Right renal pelvis (tissue), 4 donors: ENCODE measurements at regions not wholly inside any gene's neighbourhood (a gene's known extent, or its start where the extent isn't known, plus 50 kb on each side); places are given as distances from the start of the nearest gene placed in this dataset.
A peak's percentile ranks its signal among the peaks of the same experiment; 100 is the strongest.

Experiments
- DNase-seq, 4 donors: peaks; one replicate each; pipeline ENCODE4 v3.0.0-alpha.2; 2013; ENCODE audit warnings: low read depth in 4 of 4, low spot score in 3 of 4, missing footprints in 1 of 4

DNA sequence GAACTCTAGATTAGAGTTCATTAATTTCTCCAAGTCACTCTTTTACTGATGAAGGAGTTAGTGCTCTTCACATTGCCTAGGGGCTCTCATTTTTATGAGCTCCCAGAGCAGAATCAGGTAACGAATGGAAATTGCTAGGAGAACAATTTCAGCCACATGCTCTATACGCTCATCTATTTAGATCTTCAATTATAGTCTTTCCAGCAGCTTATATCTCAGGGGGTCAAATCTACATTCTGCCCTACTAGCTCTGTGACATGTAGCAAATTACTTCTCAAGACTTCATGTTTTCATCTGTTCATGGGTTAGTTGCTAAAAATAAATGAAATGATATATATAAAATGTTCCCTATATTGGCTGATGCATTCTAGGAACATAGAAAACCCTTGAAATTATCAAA is 183.6 kb downstream of the PLPP3 start:
- DNase-seq: no peak

DNA sequence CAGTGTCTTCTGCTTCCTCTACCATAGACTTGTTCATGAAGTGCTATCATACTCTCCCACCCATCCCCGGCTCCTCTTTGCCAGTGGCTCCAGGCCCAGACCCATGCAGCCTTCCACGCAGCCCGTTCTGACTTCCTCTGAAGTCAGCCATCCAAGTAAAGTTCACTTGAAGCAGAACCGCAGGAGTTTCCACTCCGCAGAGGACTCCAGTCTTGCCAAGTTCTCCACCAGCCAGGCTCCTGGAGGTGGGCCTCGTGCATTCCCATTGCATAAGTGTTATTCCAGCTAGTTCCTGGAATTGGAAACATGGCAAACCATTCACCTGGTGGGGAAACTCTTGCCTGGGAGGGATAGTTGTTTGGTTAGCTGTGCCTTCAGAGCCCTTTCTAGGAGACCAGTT is 185.1 kb downstream of the PLPP3 start:
- DNase-seq: no peak

- no peak for DNase-seq
These were observed 188.2 kb downstream of the PLPP3 start for GRCh38 chr1:56390934-56391731.

DNA sequence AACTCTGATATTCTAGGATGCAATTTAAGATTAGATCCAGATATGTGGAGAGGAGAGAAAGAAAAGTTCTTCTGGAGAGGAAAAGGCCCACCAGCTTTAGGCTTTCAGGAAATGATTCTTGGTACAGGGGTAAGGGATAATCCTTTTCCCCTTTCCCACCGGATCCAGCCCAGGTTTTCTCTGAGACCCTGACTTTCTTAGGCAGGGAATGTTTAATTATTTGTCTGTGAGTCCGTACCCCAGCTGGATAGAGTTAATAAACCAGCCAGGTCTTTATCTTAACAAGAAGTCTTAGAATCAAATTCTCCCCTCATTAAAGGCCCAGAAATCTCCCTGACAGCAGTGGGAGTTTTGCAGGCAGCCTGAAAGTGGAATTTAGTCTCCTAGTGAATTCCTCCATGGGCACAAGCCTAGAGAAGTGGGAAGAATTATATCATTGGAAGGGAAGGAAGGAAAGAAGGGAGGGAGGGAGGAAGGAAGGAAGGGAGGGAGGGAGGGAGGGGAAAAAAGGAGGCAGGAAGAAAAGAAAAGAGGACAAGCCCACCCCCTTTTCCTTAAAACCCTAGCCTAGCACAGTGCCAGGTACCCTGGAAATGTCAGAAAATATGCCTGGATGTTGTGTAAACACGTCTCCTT is 189.0 kb downstream of the PLPP3 start:
- peak in 3 of 4 donors; percentile 22 to 36 (median 27) for DNase-seq

GRCh38 chr1:56389813-56390212 is 189.6 kb downstream of the PLPP3 start:
- no peak for DNase-seq

DNA sequence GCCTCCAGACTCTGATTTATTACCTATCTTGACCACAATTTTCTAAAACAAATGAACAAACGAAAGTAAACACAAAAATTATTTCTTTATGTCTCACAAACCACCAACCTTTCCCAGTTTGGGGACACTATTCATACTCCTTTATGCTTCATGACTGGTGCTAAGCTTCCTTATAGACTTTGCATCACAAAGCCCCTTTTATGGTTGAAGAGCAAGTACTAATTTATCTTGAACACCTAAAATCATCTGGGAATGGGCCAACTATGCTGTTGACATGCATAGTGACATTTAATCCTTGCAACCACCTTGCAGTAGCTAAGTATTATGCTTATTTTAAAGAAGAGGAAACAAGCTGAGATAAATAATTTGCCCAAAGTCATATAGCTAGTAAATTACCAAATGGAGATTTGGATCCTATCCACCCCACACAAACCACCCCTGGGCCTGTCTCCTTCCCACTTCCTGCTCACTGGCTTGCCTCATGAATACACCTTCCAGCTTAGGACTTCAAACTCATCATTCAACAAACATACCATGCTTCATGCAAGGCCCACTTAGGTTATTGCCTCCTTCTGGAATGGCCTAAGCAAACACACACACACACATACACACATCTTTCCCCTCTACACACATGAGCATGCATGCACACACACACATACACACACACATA is 192.2 kb downstream of the PLPP3 start:
- DNase-seq: no peak

- DNase-seq: no peak
These were observed 194.0 kb downstream of the PLPP3 start for GRCh38 chr1:56385314-56385713.

DNA sequence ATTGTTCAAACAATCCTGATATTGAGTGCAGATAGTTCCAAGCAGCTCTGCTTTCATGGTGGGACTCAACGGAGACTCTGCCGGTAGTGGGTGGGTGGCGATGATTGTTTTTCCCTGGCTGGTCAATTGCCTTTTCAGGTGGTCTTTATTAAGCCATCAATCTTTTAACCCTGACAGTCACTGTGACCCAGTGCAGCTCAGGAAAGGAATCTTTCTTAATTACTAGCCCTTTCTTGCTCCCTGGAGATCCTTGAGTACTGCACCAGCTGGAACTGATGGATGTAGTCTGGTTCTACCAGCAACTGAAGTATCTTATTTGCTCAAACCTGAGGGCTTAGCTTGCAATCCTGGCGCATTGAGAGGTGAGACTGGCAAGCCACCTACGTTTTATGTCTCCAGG is 196.4 kb downstream of the PLPP3 start:
- no peak for DNase-seq

GRCh38 chr1:56380531-56380930 is 198.8 kb downstream of the PLPP3 start:
- no peak for DNase-seq

GRCh38 chr1:56378341-56379070 is 200.9 kb downstream of the PLPP3 start:
- peak in 3 of 4 donors; percentile 18 to 56 (median 44) for DNase-seq

- no peak for DNase-seq
These were observed 201.9 kb downstream of the PLPP3 start for GRCh38 chr1:56377431-56377830.

GRCh38 chr1:56376188-56376984 is 203.0 kb downstream of the PLPP3 start:
- no peak for DNase-seq

DNA sequence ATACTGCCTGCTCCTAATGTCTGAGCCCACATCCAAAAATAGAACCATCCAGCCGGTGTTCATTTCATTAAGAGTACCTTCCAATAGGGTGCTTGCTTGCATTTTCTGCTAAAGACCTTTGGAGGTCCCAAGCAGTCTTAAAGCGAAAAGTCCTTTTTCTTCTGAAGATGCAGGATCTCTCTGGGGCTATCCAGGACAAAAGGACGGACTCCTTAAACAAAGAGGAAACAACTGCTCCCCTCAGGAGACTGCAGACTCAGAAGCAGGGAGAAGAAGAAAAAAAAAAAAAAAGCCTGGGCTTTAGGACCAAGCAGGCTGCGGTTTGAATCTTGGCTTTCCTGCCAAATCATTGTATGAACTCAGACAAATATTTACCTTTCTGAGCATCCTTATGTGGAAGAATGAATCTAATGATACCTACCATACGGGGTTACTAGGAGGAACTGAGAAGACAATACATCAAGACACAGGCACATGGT is 204.0 kb downstream of the PLPP3 start:
- no peak for DNase-seq

- no peak for DNase-seq
These were observed 205.1 kb downstream of the PLPP3 start for GRCh38 chr1:56374026-56374974.

DNA sequence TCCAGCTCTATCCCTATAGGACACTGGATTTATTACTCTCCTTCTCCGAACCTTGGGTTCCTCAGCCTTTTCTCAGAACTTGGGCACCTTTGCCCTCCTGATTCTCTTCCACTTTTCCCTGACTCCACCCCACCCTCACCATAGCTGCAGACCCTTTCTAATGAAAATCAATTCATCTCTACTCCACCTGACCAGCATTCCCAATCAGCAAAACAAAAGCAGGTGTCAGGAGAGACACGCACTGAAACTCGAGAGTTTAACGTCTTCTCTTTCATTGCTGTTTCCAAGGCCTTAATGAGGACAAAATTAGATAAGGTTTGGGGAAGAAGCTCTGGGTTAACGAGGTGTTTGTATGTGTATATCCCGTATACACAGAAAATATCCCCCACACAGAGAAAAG is 208.8 kb downstream of the PLPP3 start:
- DNase-seq: no peak

DNA sequence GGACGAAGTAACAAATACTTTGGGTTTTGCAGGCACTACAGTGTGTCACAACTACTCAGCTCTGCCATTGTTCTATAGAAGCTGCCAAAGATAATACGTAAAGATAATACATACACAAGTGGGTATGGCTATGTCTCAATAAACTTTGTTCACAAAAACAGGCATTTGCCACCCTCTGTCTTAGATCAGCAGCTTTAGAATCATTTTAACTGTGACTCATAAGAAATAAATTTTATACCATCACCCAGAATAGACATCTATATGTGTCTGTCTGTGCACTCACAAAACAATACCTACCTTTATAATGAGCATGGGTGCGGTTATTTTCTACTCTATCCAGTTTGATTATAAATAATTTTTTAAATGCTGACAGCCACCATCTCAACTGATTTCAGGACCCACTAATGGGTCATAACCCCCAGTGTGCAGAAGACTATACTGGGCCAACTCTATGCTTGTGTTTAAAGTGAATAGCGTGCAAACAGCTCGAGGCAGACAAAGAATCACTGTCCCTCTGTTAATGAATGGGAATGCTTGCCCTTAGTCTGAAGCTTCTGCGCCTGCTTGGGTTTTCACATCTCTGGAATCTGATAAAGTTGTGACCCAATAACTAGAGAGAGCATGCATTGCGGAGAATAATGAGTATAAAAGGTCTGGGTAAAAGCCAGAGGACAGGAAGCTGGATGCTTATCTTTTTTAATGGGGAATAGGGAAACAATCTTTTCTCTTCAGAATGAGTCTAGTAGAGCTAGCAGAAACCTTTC is 216.2 kb downstream of the PLPP3 start:
- no peak for DNase-seq

GRCh38 chr1:56360021-56360420 is 219.3 kb downstream of the PLPP3 start:
- DNase-seq: no peak

GRCh38 chr1:56359056-56359455 is 220.3 kb downstream of the PLPP3 start:
- DNase-seq: no peak
